Transverse colon (tissue), 4 donors: ENCODE measurements at regions not wholly inside any gene's neighbourhood (a gene's known extent, or its start where the extent isn't known, plus 50 kb on each side); places are given as distances from the start of the nearest gene placed in this dataset.

Experiments
- CTCF ChIP-seq, 5 experiments: fragments of 200-600 bp in 3 of 5; fragments of 450-650 bp in 2 of 5; sonication (generic) in 3 of 5; IDR thresholded peaks; 1 replicate in 2 of 5; 2 replicates in 3 of 5; pipeline ENCODE4 v1.5.1; 2016 to 2017; ENCODE audit warnings: antibody characterized with exemption in 5 of 5, inconsistent platforms in 3 of 5, mild to moderate bottlenecking in 2 of 5, moderate library complexity in 1 of 5
- EP300 ChIP-seq: sonication (generic); formaldehyde crosslinking; IDR thresholded peaks from one replicate; pipeline ENCODE4 v1.6.1; 2017; ENCODE audit warnings: antibody characterized with exemption, low read depth
- POLR2A ChIP-seq: fragments of 450-650 bp; IDR thresholded peaks from one replicate; pipeline ENCODE4 v1.6.1; 2016; ENCODE audit warnings: antibody characterized with exemption, mild to moderate bottlenecking, moderate library complexity
- POLR2AphosphoS5 ChIP-seq, 3 donors: sonication (generic); formaldehyde crosslinking; IDR thresholded peaks; one replicate each; pipeline ENCODE4 v1.6.1; 2016; ENCODE audit warnings: antibody characterized with exemption in 3 of 3

DNA sequence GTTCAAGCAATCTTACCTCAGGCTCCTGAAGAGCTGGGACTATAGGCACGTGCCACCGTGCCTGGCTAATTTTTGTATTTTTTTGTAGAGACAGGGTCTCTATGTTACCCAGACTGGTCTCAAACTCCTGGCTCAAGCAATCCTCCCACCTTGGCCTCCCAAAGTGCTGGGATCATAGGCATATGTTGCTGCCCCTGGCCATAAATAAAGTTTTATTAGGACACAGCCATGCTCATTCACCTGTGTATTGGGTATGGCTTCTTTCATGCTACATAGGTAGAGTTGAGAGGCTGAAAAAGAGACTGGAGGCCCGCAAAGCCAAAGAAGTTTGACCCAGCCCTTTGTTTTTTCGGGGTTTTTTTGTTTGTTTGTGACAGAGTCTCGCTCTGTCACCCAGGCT, 61.7 kb upstream of the NCOR2 start:
- TF ChIP-seq CTCF (IDR thresholded peaks at IDR 0.05) (no peak), POLR2AphosphoS5 (IDR thresholded peaks at IDR 0.05) (no peak), POLR2A (no peak), EP300 (no peak)
